Esophagus squamous epithelium (tissue), 4 donors: ENCODE measurements at regions not wholly inside any gene's neighbourhood (a gene's known extent, or its start where the extent isn't known, plus 50 kb on each side); places are given as distances from the start of the nearest gene placed in this dataset.

Experiments used
- CTCF ChIP-seq, 6 experiments: fragments of 450-650 bp in 4 of 6; fragments of 200-600 bp in 2 of 6; sonication (generic) in 2 of 6; IDR thresholded peaks; one replicate each; pipeline ENCODE4 v1.5.1; 2016 to 2019; ENCODE audit warnings: antibody characterized with exemption in 6 of 6, mild to moderate bottlenecking in 4 of 6, moderate library complexity in 4 of 6
- POLR2A ChIP-seq, 4 donors: fragments of 450-650 bp; IDR thresholded peaks; one replicate each; pipeline ENCODE4 v1.6.1; 2017; ENCODE audit warnings: antibody characterized with exemption in 4 of 4, mild to moderate bottlenecking in 4 of 4, moderate library complexity in 3 of 4

GRCh38 chr16:87203060-87203656 is 114.0 kb downstream of the C16orf95 start:
- peak; percentile 35 to 80 (median 63) for TF ChIP-seq CTCF (IDR thresholded peaks at IDR 0.05)
- no peak for TF ChIP-seq POLR2A (IDR thresholded peaks at IDR 0.05)
